Bronchial epithelial cell (primary cell): ENCODE measurements at regions not wholly inside any gene's neighbourhood (a gene's known extent, or its start where the extent isn't known, plus 50 kb on each side); places are given as distances from the start of the nearest gene placed in this dataset.

ENCODE experiments used
- DNase-seq: peaks from one replicate; pipeline ENCODE4 v3.0.0-alpha.2; 2010; ENCODE audit warnings: low read depth
- FAIRE-seq: peaks from 2 replicates; lab custom pipeline; 2011; peaks lifted over from hg19 to GRCh38; lab: Jason Lieb, UNC
- H3K27me3 ChIP-seq: 2 replicates; pipeline ENCODE4 v1.5.1; 2011; ENCODE audit warnings: low read length; ENCODE audit not compliant: control insufficient read depth, insufficient read depth
- H3K36me3 ChIP-seq: 2 replicates; pipeline ENCODE4 v1.5.1; 2011; ENCODE audit warnings: low read length; ENCODE audit not compliant: control insufficient read depth, insufficient read depth
- H3K4me3 ChIP-seq: 2 replicates; pipeline ENCODE4 v1.5.1; 2011; ENCODE audit warnings: mild to moderate bottlenecking, low read depth, low read length, control low read depth
- TF ChIP-seq, protein P1 (sequence below): IDR thresholded peaks from 2 replicates; pipeline ENCODE4 v1.5.1; 2011; ENCODE audit warnings: mild to moderate bottlenecking, moderate library complexity, low read length, control low read depth, inconsistent platforms; ENCODE audit not compliant: insufficient read depth, severe bottlenecking

DNA sequence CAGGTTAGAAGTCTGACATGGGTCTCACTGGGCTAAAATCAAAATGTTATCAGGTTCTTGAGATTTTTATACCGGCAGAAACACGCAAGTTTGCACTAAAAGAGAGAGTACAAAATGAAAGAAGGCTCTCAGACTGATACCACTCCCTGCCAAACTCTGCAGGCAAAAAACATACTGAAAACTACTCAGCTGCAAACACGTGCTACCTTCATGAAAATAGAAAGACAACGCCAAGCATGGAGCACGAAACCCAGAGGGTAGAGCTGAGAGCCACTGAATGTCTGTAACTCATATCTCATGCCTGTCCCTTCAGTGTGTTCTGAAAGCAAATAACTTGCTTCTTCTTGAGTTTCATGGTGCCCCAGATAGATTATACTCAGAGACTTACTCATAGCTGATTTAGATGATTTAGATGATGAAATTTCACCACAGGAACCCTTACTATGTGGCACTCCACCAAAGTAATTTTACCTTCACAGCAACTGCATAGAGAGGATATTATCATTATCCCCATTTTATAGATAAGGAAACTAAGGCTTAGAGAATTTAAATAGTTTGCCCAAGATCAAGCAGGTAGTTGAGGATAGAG is 313.0 kb upstream of the SLC39A10 start:
- Histone ChIP-seq H3K36me3 (no peaks in the 10 kb centered on the region), H3K4me3 (no peak overlapping the region), H3K27me3 (no peaks in the 10 kb centered on the region)
- DNase-seq (peak; percentile 18), FAIRE-seq (no peak)
- TF ChIP-seq, protein P1, sequence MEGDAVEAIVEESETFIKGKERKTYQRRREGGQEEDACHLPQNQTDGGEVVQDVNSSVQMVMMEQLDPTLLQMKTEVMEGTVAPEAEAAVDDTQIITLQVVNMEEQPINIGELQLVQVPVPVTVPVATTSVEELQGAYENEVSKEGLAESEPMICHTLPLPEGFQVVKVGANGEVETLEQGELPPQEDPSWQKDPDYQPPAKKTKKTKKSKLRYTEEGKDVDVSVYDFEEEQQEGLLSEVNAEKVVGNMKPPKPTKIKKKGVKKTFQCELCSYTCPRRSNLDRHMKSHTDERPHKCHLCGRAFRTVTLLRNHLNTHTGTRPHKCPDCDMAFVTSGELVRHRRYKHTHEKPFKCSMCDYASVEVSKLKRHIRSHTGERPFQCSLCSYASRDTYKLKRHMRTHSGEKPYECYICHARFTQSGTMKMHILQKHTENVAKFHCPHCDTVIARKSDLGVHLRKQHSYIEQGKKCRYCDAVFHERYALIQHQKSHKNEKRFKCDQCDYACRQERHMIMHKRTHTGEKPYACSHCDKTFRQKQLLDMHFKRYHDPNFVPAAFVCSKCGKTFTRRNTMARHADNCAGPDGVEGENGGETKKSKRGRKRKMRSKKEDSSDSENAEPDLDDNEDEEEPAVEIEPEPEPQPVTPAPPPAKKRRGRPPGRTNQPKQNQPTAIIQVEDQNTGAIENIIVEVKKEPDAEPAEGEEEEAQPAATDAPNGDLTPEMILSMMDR = no peak

DNA sequence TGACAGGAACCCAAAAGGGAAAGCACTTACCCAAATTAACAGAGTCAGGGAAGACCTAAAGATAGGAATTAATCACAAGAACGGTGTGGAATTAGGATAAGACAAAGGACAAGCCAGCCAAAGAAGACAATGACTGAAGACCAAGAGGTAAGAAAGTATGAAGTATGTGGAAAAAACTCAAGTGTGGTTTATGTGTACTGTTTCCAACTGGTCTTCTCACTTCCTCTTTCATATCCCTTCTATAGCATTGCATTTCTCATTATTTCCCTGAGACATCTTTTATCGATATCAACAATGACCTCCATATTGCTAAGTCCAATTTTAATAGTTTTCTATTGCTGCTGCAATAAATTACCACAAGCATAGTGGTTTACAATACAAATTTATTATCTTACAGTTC is 313.5 kb upstream of the SLC39A10 start:
- DNase-seq (no peak), FAIRE-seq (no peak)
- no peaks in the 10 kb centered on the region for H3K27me3 ChIP-seq
- no peaks in the 10 kb centered on the region for H3K36me3 ChIP-seq
- TF ChIP-seq, protein P1 = no peak
- no peak overlapping the region for H3K4me3 ChIP-seq

DNA sequence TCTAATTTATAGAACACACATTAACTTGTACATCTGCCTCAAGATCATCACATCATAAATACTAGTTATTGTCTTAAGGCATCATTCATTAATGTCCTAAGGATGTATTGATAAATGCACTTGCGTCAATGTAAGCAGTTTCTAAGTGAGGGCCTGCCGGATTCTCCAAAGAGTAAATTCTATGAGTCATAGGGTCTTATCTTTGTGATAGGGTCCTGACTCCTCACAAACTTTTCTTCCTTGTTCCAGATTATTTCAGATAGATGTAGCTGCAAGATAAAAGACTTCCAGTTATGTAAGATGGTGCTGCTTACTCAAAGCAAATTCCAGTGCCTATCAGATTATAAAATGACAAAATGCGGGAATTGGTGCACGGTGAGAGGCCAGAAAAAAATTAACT is 315.0 kb upstream of the SLC39A10 start:
- FAIRE-seq (no peak), DNase-seq (no peak)
- no peak overlapping the region for H3K4me3 ChIP-seq
- H3K36me3 ChIP-seq = no peaks in the 10 kb centered on the region
- TF ChIP-seq, protein P1 = no peak
- no peaks in the 10 kb centered on the region for H3K27me3 ChIP-seq

DNA sequence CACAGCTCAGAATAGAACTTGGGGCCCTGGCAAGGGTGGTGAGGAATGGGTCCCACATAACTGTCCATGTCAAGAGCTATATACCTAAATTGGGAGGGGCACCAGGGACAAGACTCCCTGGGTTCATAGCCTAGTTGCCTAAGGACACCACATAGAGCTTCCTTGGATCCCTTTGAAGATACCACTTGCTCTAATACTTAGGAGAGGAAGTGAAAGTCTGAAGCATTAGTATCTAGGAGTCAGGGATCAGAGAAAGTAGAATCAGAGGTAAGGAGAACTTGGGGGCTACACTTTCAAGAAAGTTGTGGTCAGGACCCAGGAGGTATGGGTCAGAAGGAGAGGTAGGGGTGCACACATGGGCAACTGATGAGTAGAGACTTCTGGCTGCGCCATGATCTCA is 318.2 kb upstream of the SLC39A10 start:
- H3K27me3 ChIP-seq = no peaks in the 10 kb centered on the region
- TF ChIP-seq, protein P1 = no peak
- no peak for FAIRE-seq
- no peak for DNase-seq
- no peak overlapping the region for H3K4me3 ChIP-seq
- no peaks in the 10 kb centered on the region for H3K36me3 ChIP-seq

DNA sequence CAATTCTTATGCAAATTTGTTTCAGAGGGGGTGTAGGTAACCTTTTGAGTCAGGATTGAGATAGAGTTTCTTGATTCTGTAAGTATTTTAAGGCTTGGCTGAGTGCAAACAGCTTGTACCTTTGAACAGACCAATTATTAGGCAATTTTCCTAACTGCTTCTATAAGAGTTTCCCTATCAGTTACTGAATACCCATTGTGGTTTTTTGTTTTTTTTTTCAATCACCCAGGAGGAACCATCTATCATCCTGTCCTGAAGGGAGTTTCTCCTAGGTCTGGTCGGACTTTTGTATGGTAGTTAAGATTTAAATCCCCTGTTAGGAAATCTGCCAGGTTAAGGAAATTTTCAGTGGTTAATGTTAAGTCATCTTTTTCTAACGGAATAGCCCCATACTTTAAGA is 319.4 kb upstream of the SLC39A10 start:
- DNase-seq (no peak), FAIRE-seq (no peak)
- Histone ChIP-seq H3K36me3 (no peaks in the 10 kb centered on the region), H3K4me3 (no peak overlapping the region), H3K27me3 (no peaks in the 10 kb centered on the region)
- TF ChIP-seq, protein P1 = no peak

DNA sequence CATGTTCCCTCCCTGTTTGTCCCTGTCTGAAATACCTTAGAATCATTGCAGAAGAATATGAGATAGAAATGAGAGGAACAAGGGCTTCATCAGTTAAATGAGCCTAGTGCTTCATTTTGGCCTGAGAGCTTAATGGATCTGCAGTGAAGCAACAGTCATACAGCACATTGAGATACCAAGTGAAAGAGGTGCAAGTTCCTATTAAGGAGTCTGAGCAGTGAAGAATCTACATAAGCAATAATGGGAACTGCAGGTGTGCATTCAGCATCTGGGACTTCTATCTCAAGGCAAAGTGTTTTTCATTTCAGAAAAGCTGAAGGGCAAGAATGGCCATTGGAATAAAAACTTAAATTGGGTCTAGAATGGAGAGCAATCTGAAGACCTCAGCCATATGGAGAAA is 323.2 kb upstream of the SLC39A10 start:
- Histone ChIP-seq H3K27me3 (no peaks in the 10 kb centered on the region), H3K4me3 (no peak overlapping the region), H3K36me3 (no peaks in the 10 kb centered on the region)
- DNase-seq (no peak), FAIRE-seq (no peak)
- TF ChIP-seq, protein P1 = no peak
